Astrocyte (in vitro differentiated cells and primary cell): ENCODE measurements at regions not wholly inside any gene's neighbourhood (a gene's known extent, or its start where the extent isn't known, plus 50 kb on each side); places are given as distances from the start of the nearest gene placed in this dataset.
A peak's percentile ranks its signal among the peaks of the same experiment; 100 is the strongest.

Experiments used
- DNase-seq: peaks from one replicate; pipeline ENCODE4 v3.0.0-alpha.2; 2010; ENCODE audit warnings: low read depth
- FAIRE-seq: peaks from 2 replicates; lab custom pipeline; 2011; peaks lifted over from hg19 to GRCh38; lab: Jason Lieb, UNC
- H2AFZ ChIP-seq: 2 replicates; pipeline ENCODE4 v1.6.0; 2012; ENCODE audit warnings: low read depth, low read length, inconsistent platforms
- H3K27ac ChIP-seq: 2 replicates; pipeline ENCODE4 v1.5.1; 2011; ENCODE audit warnings: low read depth, low read length, inconsistent platforms
- H3K27me3 ChIP-seq: 2 replicates; pipeline ENCODE4 v1.6.0; 2011; ENCODE audit warnings: low read length, inconsistent platforms; ENCODE audit not compliant: insufficient read depth
- H3K36me3 ChIP-seq: 2 replicates; pipeline ENCODE4 v1.5.1; 2011; ENCODE audit warnings: low read length, inconsistent platforms; ENCODE audit not compliant: insufficient read depth
- H3K4me1 ChIP-seq: 2 replicates; pipeline ENCODE4 v1.5.1; 2011; ENCODE audit warnings: low read length, inconsistent platforms; ENCODE audit not compliant: insufficient read depth
- H3K4me2 ChIP-seq: 2 replicates; pipeline ENCODE4 v1.6.0; 2012; ENCODE audit warnings: low read length, inconsistent platforms
- H3K4me3 ChIP-seq: 2 replicates; pipeline ENCODE4 v1.5.1; 2011; ENCODE audit warnings: low read depth, mild to moderate bottlenecking, low read length, inconsistent platforms; ENCODE audit not compliant: insufficient read depth
- H3K79me2 ChIP-seq: 2 replicates; pipeline ENCODE4 v1.6.0; 2012; ENCODE audit warnings: mild to moderate bottlenecking, low read length, inconsistent platforms; ENCODE audit not compliant: insufficient read depth
- H3K9ac ChIP-seq: 2 replicates; pipeline ENCODE4 v1.6.0; 2012; ENCODE audit warnings: mild to moderate bottlenecking, low read length, inconsistent platforms
- H3K9me3 ChIP-seq: 2 replicates; pipeline ENCODE4 v1.5.1; 2012; ENCODE audit warnings: low read depth, mild to moderate bottlenecking, low read length, inconsistent platforms; ENCODE audit not compliant: insufficient read depth
- H4K20me1 ChIP-seq: 2 replicates; pipeline ENCODE4 v1.6.0; 2012; ENCODE audit warnings: low read length, inconsistent platforms; ENCODE audit not compliant: insufficient read depth
- H3K27ac Mint-ChIP-seq: one replicate; pipeline ENCODE4 v1.8.0; 2021; ENCODE audit warnings: mild to moderate bottlenecking, mixed read lengths; ENCODE audit not compliant: unreplicated experiment
- H3K27me3 Mint-ChIP-seq: one replicate; pipeline ENCODE4 v1.8.0; 2021; ENCODE audit warnings: low read depth, mixed read lengths; ENCODE audit not compliant: unreplicated experiment
- H3K36me3 Mint-ChIP-seq: one replicate; pipeline ENCODE4 v1.8.0; 2021; ENCODE audit warnings: low read depth, mixed read lengths; ENCODE audit not compliant: unreplicated experiment
- H3K4me1 Mint-ChIP-seq: one replicate; pipeline ENCODE4 v1.8.0; 2021; ENCODE audit warnings: low read depth, mixed read lengths; ENCODE audit not compliant: unreplicated experiment
- H3K4me3 Mint-ChIP-seq: one replicate; pipeline ENCODE4 v1.8.0; 2021; ENCODE audit warnings: mild to moderate bottlenecking, moderate library complexity, mixed read lengths; ENCODE audit not compliant: unreplicated experiment
- H3K9me3 Mint-ChIP-seq: one replicate; pipeline ENCODE4 v1.8.0; 2021; ENCODE audit warnings: mild to moderate bottlenecking, mixed read lengths; ENCODE audit not compliant: unreplicated experiment
- CTCF ChIP-seq: IDR thresholded peaks from 2 replicates; pipeline ENCODE4 v1.5.1; 2011; ENCODE audit warnings: low read depth, mild to moderate bottlenecking, inconsistent platforms, low read length, moderate library complexity; ENCODE audit not compliant: insufficient read depth
- EZH2 ChIP-seq: IDR thresholded peaks from 2 replicates; pipeline ENCODE4 v1.6.1; 2012; ENCODE audit warnings: mild to moderate bottlenecking, low read length, inconsistent platforms; ENCODE audit not compliant: insufficient read depth

- TF ChIP-seq EZH2 (no peak), CTCF (no peak)
- H4K20me1 ChIP-seq, result no peaks in the 10 kb centered on the region
- FAIRE-seq, result no peak
- H3K36me3 ChIP-seq, result no peaks in the 10 kb centered on the region
- H3K79me2 ChIP-seq, result no peaks in the 10 kb centered on the region
- H3K27ac ChIP-seq, result no peak overlapping the region
- peaks cover 9% of the 10 kb centered on the region for H3K4me1 ChIP-seq
- no peak for DNase-seq
- H3K27me3 Mint-ChIP-seq, result no peaks in the 10 kb centered on the region
- no peaks in the 10 kb centered on the region for H3K36me3 Mint-ChIP-seq
- H3K9me3 Mint-ChIP-seq, result no peaks in the 10 kb centered on the region
- no peak overlapping the region for H2AFZ ChIP-seq
- H3K27ac Mint-ChIP-seq, result no peak overlapping the region
- no peak overlapping the region for H3K4me3 ChIP-seq
- H3K9me3 ChIP-seq, result no peaks in the 10 kb centered on the region
- no peak overlapping the region for H3K4me2 ChIP-seq
- no peak overlapping the region for H3K4me3 Mint-ChIP-seq
- H3K9ac ChIP-seq, result no peak overlapping the region
- no peaks in the 10 kb centered on the region for H3K4me1 Mint-ChIP-seq
- no peaks in the 10 kb centered on the region for H3K27me3 ChIP-seq
These were observed 94.3 kb upstream of the CBLB start for GRCh38 chr3:105963161-105963560.

GRCh38 chr3:105965384-105965783, 96.6 kb upstream of the CBLB start:
- Histone ChIP-seq H3K4me3 (no peak overlapping the region), H4K20me1 (no peaks in the 10 kb centered on the region), H3K36me3 (no peaks in the 10 kb centered on the region), H3K27me3 (no peaks in the 10 kb centered on the region), H3K27ac (no peak overlapping the region), H3K4me1 (peaks cover 9% of the 10 kb centered on the region), H3K9me3 (no peaks in the 10 kb centered on the region), H3K9ac (no peak overlapping the region), H3K4me2 (no peak overlapping the region), H2AFZ (no peak overlapping the region), H3K79me2 (no peaks in the 10 kb centered on the region)
- Mint-ChIP-seq H3K9me3 (no peaks in the 10 kb centered on the region), H3K4me1 (no peaks in the 10 kb centered on the region), H3K27me3 (no peaks in the 10 kb centered on the region), H3K36me3 (no peaks in the 10 kb centered on the region), H3K4me3 (no peak overlapping the region), H3K27ac (no peak overlapping the region)
- FAIRE-seq (peak; percentile 93), DNase-seq (peak; percentile 85)
- TF ChIP-seq CTCF, result no peak
- TF ChIP-seq EZH2, result no peak

GRCh38 chr3:105967117-105967516, 98.3 kb upstream of the CBLB start:
- peak; percentile 5 for FAIRE-seq
- no peaks in the 10 kb centered on the region for H3K36me3 ChIP-seq
- no peak overlapping the region for H3K9ac ChIP-seq

More at GRCh38 chr3:105967117-105967516, 98.3 kb upstream of the CBLB start:
- DNase-seq, result peak; percentile 63
- Histone ChIP-seq H3K27me3 (no peaks in the 10 kb centered on the region), H3K4me1 (peaks cover 9% of the 10 kb centered on the region), H4K20me1 (no peaks in the 10 kb centered on the region), H3K4me2 (no peak overlapping the region), H2AFZ (no peak overlapping the region), H3K4me3 (no peak overlapping the region), H3K79me2 (no peaks in the 10 kb centered on the region), H3K27ac (no peak overlapping the region), H3K9me3 (no peaks in the 10 kb centered on the region)
- Mint-ChIP-seq H3K27ac (no peak overlapping the region), H3K27me3 (no peaks in the 10 kb centered on the region), H3K4me3 (no peak overlapping the region), H3K36me3 (peaks cover 3% of the 10 kb centered on the region), H3K9me3 (peaks cover 12% of the 10 kb centered on the region), H3K4me1 (no peaks in the 10 kb centered on the region)
- no peak for TF ChIP-seq EZH2
- TF ChIP-seq CTCF, result no peak
